ENCODE measurements at regions not wholly inside any gene's neighbourhood (a gene's known extent, or its start where the extent isn't known, plus 50 kb on each side); places are given as distances from the start of the nearest gene placed in this dataset.

- Histone ChIP-seq H3K14ac (ENCODE audit: insufficient read length) (no peak overlapping the region), H3K79me2 (ENCODE audit: control insufficient read depth in 1 of 2, insufficient read depth in 2 of 2, low read length in 2 of 2) (no peaks in the 10 kb centered on the region), H4K8ac (ENCODE audit: extremely low read depth, insufficient read depth, low read length) (no peak overlapping the region), H3K23me2 (ENCODE audit: low read depth, low read length) (no peaks in the 10 kb centered on the region), H4K5ac (ENCODE audit: insufficient read length, low read depth, low read length) (no peak overlapping the region), H3K9ac (replicated peaks in 1 of 4; ENCODE audit: extremely low read depth in 1 of 4, low read depth in 3 of 4, low read length in 3 of 4) (no peak overlapping the region), H3K79me1 (ENCODE audit: low read depth, low read length) (no peaks in the 10 kb centered on the region), H2AFZ (ENCODE audit: low read length) (no peak overlapping the region), H3K27me3 (replicated peaks in 1 of 4; ENCODE audit: control insufficient read depth in 3 of 4, extremely low read depth in 1 of 4, insufficient read depth in 3 of 4, low read length in 3 of 4) (0 out of 7 replicates have a peak, but pooled peaks cover 0 to 2% (median 0%) of the 10 kb centered on the region in 4 experiments), H2BK12ac (ENCODE audit: low read depth, low read length) (no peak overlapping the region), H2BK15ac (ENCODE audit: low read length) (no peak overlapping the region), H3K56ac (replicated peaks; ENCODE audit: insufficient read length, low read depth, low read length) (no peak overlapping the region), H2BK5ac (ENCODE audit: low read depth, low read length) (no peak overlapping the region), H2AK5ac (ENCODE audit: low read depth, low read length) (no peak overlapping the region), H3K4ac (replicated peaks; ENCODE audit: insufficient read length, low read depth, low read length) (no peak overlapping the region), H3K27ac (ENCODE audit: low read depth, low read length) (no peak overlapping the region), H2BK20ac (ENCODE audit: low read length) (no peak overlapping the region), H4K20me1 (replicated peaks in 1 of 2; ENCODE audit: control insufficient read depth in 1 of 2, insufficient read depth in 2 of 2, low read length in 2 of 2) (no peaks in the 10 kb centered on the region), H3K36me3 (ENCODE audit: control insufficient read depth in 2 of 4, insufficient read depth in 4 of 4, low read length in 3 of 4) (no peaks in the 10 kb centered on the region), H3K9me3 (ENCODE audit: insufficient read depth in 2 of 2, low read depth in 1 of 2, low read length in 1 of 2) (no peaks in the 10 kb centered on the region), H3K4me1 (replicated peaks in 1 of 4; ENCODE audit: control insufficient read depth in 3 of 4, insufficient read depth in 4 of 4, low read length in 3 of 4) (no peaks in the 10 kb centered on the region), H4K91ac (replicated peaks; ENCODE audit: insufficient read length, low read length) (no peak overlapping the region), H3K4me2 (ENCODE audit: insufficient read depth in 1 of 2, low read depth in 2 of 2, low read length in 2 of 2) (no peak overlapping the region), H3K18ac (ENCODE audit: extremely low read depth, low read length) (no peak overlapping the region), H2BK120ac (replicated peaks; ENCODE audit: low read depth, low read length) (no peak overlapping the region), H3K23ac (ENCODE audit: insufficient read length) (no peak overlapping the region), H3K4me3 (ENCODE audit: extremely low read depth in 1 of 4, insufficient read depth in 2 of 4, low read depth in 3 of 4, low read length in 4 of 4) (no peak overlapping the region)
- no peak for TF ChIP-seq BACH1 (IDR thresholded peaks at IDR 0.05; ENCODE audit: low read length)
- no peak for TF ChIP-seq RFX5 (IDR thresholded peaks at IDR 0.05; ENCODE audit: borderline replicate concordance, low read depth, low read length)
- no peak for TF ChIP-seq NANOG (IDR thresholded peaks at IDR 0.05; ENCODE audit: insufficient read depth, low read depth, low read length, poor library complexity, severe bottlenecking)
- TF ChIP-seq SIX5 (IDR thresholded peaks at IDR 0.05; ENCODE audit: low read depth, low read length): no peak
- TF ChIP-seq ASH2L (IDR thresholded peaks at IDR 0.05; ENCODE audit: low read length): no peak
- TF ChIP-seq, protein P1, sequence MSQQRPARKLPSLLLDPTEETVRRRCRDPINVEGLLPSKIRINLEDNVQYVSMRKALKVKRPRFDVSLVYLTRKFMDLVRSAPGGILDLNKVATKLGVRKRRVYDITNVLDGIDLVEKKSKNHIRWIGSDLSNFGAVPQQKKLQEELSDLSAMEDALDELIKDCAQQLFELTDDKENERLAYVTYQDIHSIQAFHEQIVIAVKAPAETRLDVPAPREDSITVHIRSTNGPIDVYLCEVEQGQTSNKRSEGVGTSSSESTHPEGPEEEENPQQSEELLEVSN (IDR thresholded peaks at IDR 0.05): no peak
- no peak for TF ChIP-seq SP2 (IDR thresholded peaks at IDR 0.05; ENCODE audit: low read length)
- TF ChIP-seq, protein P2, sequence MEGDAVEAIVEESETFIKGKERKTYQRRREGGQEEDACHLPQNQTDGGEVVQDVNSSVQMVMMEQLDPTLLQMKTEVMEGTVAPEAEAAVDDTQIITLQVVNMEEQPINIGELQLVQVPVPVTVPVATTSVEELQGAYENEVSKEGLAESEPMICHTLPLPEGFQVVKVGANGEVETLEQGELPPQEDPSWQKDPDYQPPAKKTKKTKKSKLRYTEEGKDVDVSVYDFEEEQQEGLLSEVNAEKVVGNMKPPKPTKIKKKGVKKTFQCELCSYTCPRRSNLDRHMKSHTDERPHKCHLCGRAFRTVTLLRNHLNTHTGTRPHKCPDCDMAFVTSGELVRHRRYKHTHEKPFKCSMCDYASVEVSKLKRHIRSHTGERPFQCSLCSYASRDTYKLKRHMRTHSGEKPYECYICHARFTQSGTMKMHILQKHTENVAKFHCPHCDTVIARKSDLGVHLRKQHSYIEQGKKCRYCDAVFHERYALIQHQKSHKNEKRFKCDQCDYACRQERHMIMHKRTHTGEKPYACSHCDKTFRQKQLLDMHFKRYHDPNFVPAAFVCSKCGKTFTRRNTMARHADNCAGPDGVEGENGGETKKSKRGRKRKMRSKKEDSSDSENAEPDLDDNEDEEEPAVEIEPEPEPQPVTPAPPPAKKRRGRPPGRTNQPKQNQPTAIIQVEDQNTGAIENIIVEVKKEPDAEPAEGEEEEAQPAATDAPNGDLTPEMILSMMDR (IDR thresholded peaks at IDR 0.05; ENCODE audit: control extremely low read depth in 1 of 3, insufficient read depth in 1 of 3, low read depth in 1 of 3, low read length in 3 of 3): no peak
- TF ChIP-seq SIRT6 (IDR thresholded peaks at IDR 0.05; ENCODE audit: low read length): no peak
- TF ChIP-seq JUND (IDR thresholded peaks at IDR 0.05; ENCODE audit: low read length): no peak
- TF ChIP-seq BRCA1 (IDR thresholded peaks at IDR 0.05; ENCODE audit: low read depth, low read length): no peak
- TF ChIP-seq KDM1A (IDR thresholded peaks at IDR 0.05; ENCODE audit: borderline replicate concordance, low read length): no peak
- TF ChIP-seq CTBP2 (IDR thresholded peaks at IDR 0.05; ENCODE audit: borderline replicate concordance, insufficient read depth, insufficient read length, low read length): no peak
- no peak for TF ChIP-seq PHF8 (conservative IDR thresholded peaks at IDR 0.05; ENCODE audit: low read depth, low read length)
- no peak for DNase-seq (ENCODE audit: low read depth in 1 of 2, low spot score in 2 of 2)
- ChIA-PET CTCF (ENCODE audit: partially characterized antibody) (no interaction called here), POLR2A (ENCODE audit: partially characterized antibody) (no interaction called here)
- no peak for FAIRE-seq
Measured at GRCh38 chr5:124054564-124054963, 542.6 kb downstream of the CSNK1G3 start.

All from H1 (cell line).